Astrocyte (in vitro differentiated cells and primary cell): ENCODE measurements at regions not wholly inside any gene's neighbourhood (a gene's known extent, or its start where the extent isn't known, plus 50 kb on each side); places are given as distances from the start of the nearest gene placed in this dataset.

Experiments
- CTCF ChIP-seq: IDR thresholded peaks from 2 replicates; pipeline ENCODE4 v1.5.1; 2011; ENCODE audit warnings: low read depth, mild to moderate bottlenecking, inconsistent platforms, low read length, moderate library complexity; ENCODE audit not compliant: insufficient read depth
- EZH2 ChIP-seq: IDR thresholded peaks from 2 replicates; pipeline ENCODE4 v1.6.1; 2012; ENCODE audit warnings: mild to moderate bottlenecking, low read length, inconsistent platforms; ENCODE audit not compliant: insufficient read depth

- TF ChIP-seq EZH2 (no peak), CTCF (no peak)
These were observed 184.7 kb upstream of the ANK3 start for GRCh38 chr10:60574388-60574787.
